HepG2 (cell line): ENCODE measurements at regions not wholly inside any gene's neighbourhood (a gene's known extent, or its start where the extent isn't known, plus 50 kb on each side); places are given as distances from the start of the nearest gene placed in this dataset.

Source experiments
- ATF2 ChIP-seq: sonication (generic); formaldehyde crosslinking; IDR thresholded peaks from 2 replicates; pipeline ENCODE4 v1.4.0; 2020; ENCODE audit warnings: missing genetic modification reagents
- CEBPB ChIP-seq: IDR thresholded peaks from 2 replicates; pipeline ENCODE4 v1.6.1; 2011; ENCODE audit warnings: low read depth, low read length, improper control_type of control experiment, borderline replicate concordance
- CTCF ChIP-seq: sonication (generic); formaldehyde crosslinking; IDR thresholded peaks from 2 replicates; pipeline ENCODE4 v1.5.0; 2020; ENCODE audit warnings: mild to moderate bottlenecking, missing genetic modification reagents, moderate library complexity
- GTF2F1 ChIP-seq: fragments of 150-350 bp; IDR thresholded peaks from 2 replicates; pipeline ENCODE4 v1.6.1; 2014; ENCODE audit warnings: low read length
- HMG20B ChIP-seq: conservative IDR thresholded peaks from 2 replicates; pipeline ENCODE4 v1.6.1; 2016; ENCODE audit warnings: missing genetic modification reagents, missing compliant biosample characterization
- IRF1 ChIP-seq: sonication (generic); formaldehyde crosslinking; IDR thresholded peaks from 2 replicates; pipeline ENCODE4 v1.4.0; 2020; ENCODE audit warnings: low read depth, mild to moderate bottlenecking, missing genetic modification reagents
- NFE2L1 ChIP-seq: sonication (generic); formaldehyde crosslinking; IDR thresholded peaks from 2 replicates; pipeline ENCODE4 v1.4.0; 2020; ENCODE audit warnings: missing genetic modification reagents, mild to moderate bottlenecking, borderline replicate concordance
- NFRKB ChIP-seq: fragments of 450-650 bp; IDR thresholded peaks from 2 replicates; pipeline ENCODE4 v1.6.1; 2017
- POLR2AphosphoS5 ChIP-seq: IDR thresholded peaks from 2 replicates; pipeline ENCODE4 v1.6.1; 2012; ENCODE audit warnings: low read depth, low read length
- SOX13 ChIP-seq, 3 experiments: fragments of 450-650 bp in 1 of 3; sonication (generic) in 1 of 3; formaldehyde crosslinking in 1 of 3; IDR thresholded peaks in 2 of 3; conservative IDR thresholded peaks in 1 of 3; 2 replicates each; pipeline versions ENCODE4 v1.5.0 to v1.6.1; 2016 to 2020; ENCODE audit warnings: antibody characterized with exemption in 1 of 3, mild to moderate bottlenecking in 1 of 3, missing compliant biosample characterization in 1 of 3, missing genetic modification reagents in 1 of 3, moderate library complexity in 1 of 3
- ZNF577 ChIP-seq: sonication (generic); formaldehyde crosslinking; IDR thresholded peaks from 2 replicates; pipeline ENCODE4 v1.4.0; 2020; ENCODE audit warnings: mild to moderate bottlenecking, low read depth, missing genetic modification reagents, borderline replicate concordance
- ZNF766 ChIP-seq: sonication (generic); formaldehyde crosslinking; IDR thresholded peaks from 2 replicates; pipeline ENCODE4 v1.5.0; 2020; ENCODE audit warnings: missing genetic modification reagents, borderline replicate concordance
- ZSCAN29 ChIP-seq: sonication (generic); formaldehyde crosslinking; conservative IDR thresholded peaks from 2 replicates; pipeline ENCODE4 v1.4.0; 2020; ENCODE audit warnings: mild to moderate bottlenecking, missing genetic modification reagents

GRCh38 chr6:169843991-169844390 is 92.6 kb downstream of the ERMARD start:
- TF ChIP-seq CTCF (CRISPR knock-in tag) (no peak), NFRKB (no peak), ZSCAN29 (no peak), SOX13 (IDR thresholded peaks at IDR 0.05) (no peak), SOX13 (CRISPR knock-in tag; conservative IDR thresholded peaks at IDR 0.05 in 1 of 2, IDR thresholded peaks at IDR 0.05 in 1 of 2) (no peak), IRF1 (CRISPR knock-in tag) (no peak), NFE2L1 (CRISPR knock-in tag) (no peak), GTF2F1 (no peak), POLR2AphosphoS5 (no peak), ZNF577 (CRISPR knock-in tag) (no peak), HMG20B (CRISPR knock-in tag) (no peak), ZNF766 (CRISPR knock-in tag) (no peak), ATF2 (CRISPR knock-in tag) (no peak), CEBPB (no peak)
